KMS-11 (cell line): ENCODE measurements at regions not wholly inside any gene's neighbourhood (a gene's known extent, or its start where the extent isn't known, plus 50 kb on each side); places are given as distances from the start of the nearest gene placed in this dataset.

Experiments
- H2AFZ ChIP-seq: fragments of 200-600 bp; sonication (generic); 2 replicates; pipeline ENCODE4 v1.6.1; 2016; ENCODE audit warnings: antibody characterized with exemption, mixed run types, low read depth
- H3K27ac ChIP-seq: fragments of 200-600 bp; sonication (generic); 2 replicates; pipeline ENCODE4 v1.6.1; 2016; ENCODE audit warnings: mild to moderate bottlenecking, mixed run types
- H3K27me3 ChIP-seq: fragments of 200-600 bp; sonication (generic); 2 replicates; pipeline ENCODE4 v1.6.1; 2017; ENCODE audit warnings: mild to moderate bottlenecking, low read depth, mixed run types, moderate library complexity; ENCODE audit not compliant: insufficient read depth
- H3K36me3 ChIP-seq: fragments of 200-600 bp; sonication (generic); 2 replicates; pipeline ENCODE4 v1.6.1; 2017; ENCODE audit warnings: mild to moderate bottlenecking, mixed run types; ENCODE audit not compliant: insufficient read depth
- H3K4me1 ChIP-seq: fragments of 200-600 bp; sonication (generic); 2 replicates; pipeline ENCODE4 v1.6.1; 2016; ENCODE audit warnings: mild to moderate bottlenecking, low read depth, mixed run types; ENCODE audit not compliant: poor library complexity, severe bottlenecking
- H3K4me2 ChIP-seq: fragments of 200-600 bp; sonication (generic); 2 replicates; pipeline ENCODE4 v1.7.0; 2016; ENCODE audit warnings: mild to moderate bottlenecking, mixed run types
- H3K4me3 ChIP-seq: fragments of 200-600 bp; sonication (generic); IDR thresholded peaks from 2 replicates; pipeline ENCODE4 v1.6.1; 2017; ENCODE audit warnings: low read depth, low read length, mixed read lengths; ENCODE audit not compliant: insufficient read depth
- H3K79me2 ChIP-seq: fragments of 200-600 bp; sonication (generic); 2 replicates; pipeline ENCODE4 v1.6.1; 2016; ENCODE audit warnings: low read depth, mixed run types; ENCODE audit not compliant: insufficient read depth
- H3K9ac ChIP-seq: fragments of 200-600 bp; sonication (generic); 2 replicates; pipeline ENCODE4 v1.6.1; 2016; ENCODE audit warnings: mild to moderate bottlenecking, mixed run types
- H4K20me1 ChIP-seq: fragments of 200-600 bp; sonication (generic); 2 replicates; pipeline ENCODE4 v1.6.1; 2016; ENCODE audit warnings: mild to moderate bottlenecking, mixed run types; ENCODE audit not compliant: insufficient read depth
- TF ChIP-seq, protein P1 (sequence below): fragments of 200-600 bp; sonication (generic); conservative IDR thresholded peaks from 2 replicates; pipeline ENCODE4 v1.6.1; 2017; ENCODE audit warnings: low read depth, mild to moderate bottlenecking, antibody characterized with exemption, low read length, moderate library complexity, mixed read lengths

DNA sequence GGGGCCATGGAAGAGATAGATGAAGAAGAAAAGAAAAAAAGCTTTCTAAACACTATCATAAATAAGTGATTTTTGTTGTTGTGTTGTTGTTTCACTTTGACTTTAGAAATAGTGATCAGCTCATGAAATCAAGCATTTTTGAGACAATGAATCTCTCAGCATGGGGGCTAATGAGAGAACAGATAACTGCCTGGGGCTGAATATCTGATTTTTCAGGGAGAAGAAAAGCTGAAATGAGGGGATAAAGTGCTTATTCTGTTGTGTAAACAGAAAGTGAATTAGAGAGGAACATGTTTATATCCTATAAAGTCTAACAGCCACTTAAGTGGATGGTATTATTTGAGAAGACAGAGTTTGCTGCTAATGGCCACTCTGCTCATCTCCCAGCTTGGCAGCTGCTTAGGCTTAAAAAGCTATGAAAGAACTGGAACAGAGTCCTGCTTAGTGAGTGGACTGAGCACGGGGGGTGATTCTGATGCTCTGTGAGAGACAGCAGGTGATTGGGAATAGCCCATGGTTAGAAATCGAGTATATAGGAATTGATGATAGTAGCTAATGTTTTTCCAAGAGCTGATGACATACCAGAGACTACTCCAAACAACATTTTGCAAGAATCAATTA is 646.1 kb upstream of the TMEM132C start:
- Histone ChIP-seq H3K27ac (no peak overlapping the region), H2AFZ (no peak overlapping the region), H3K4me3 (no peak overlapping the region), H3K79me2 (no peaks in the 10 kb centered on the region), H4K20me1 (no peaks in the 10 kb centered on the region), H3K36me3 (no peaks in the 10 kb centered on the region), H3K4me2 (no peak overlapping the region), H3K27me3 (no peaks in the 10 kb centered on the region), H3K9ac (no peak overlapping the region), H3K4me1 (no peaks in the 10 kb centered on the region)
- TF ChIP-seq, protein P1, sequence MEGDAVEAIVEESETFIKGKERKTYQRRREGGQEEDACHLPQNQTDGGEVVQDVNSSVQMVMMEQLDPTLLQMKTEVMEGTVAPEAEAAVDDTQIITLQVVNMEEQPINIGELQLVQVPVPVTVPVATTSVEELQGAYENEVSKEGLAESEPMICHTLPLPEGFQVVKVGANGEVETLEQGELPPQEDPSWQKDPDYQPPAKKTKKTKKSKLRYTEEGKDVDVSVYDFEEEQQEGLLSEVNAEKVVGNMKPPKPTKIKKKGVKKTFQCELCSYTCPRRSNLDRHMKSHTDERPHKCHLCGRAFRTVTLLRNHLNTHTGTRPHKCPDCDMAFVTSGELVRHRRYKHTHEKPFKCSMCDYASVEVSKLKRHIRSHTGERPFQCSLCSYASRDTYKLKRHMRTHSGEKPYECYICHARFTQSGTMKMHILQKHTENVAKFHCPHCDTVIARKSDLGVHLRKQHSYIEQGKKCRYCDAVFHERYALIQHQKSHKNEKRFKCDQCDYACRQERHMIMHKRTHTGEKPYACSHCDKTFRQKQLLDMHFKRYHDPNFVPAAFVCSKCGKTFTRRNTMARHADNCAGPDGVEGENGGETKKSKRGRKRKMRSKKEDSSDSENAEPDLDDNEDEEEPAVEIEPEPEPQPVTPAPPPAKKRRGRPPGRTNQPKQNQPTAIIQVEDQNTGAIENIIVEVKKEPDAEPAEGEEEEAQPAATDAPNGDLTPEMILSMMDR = no peak

- Histone ChIP-seq H3K9ac (no peak overlapping the region), H4K20me1 (no peaks in the 10 kb centered on the region), H3K4me1 (no peaks in the 10 kb centered on the region), H3K36me3 (no peaks in the 10 kb centered on the region), H3K27me3 (no peaks in the 10 kb centered on the region), H3K79me2 (no peaks in the 10 kb centered on the region), H3K4me3 (no peak overlapping the region), H3K27ac (no peak overlapping the region), H3K4me2 (no peak overlapping the region), H2AFZ (no peak overlapping the region)
- TF ChIP-seq, protein P1 = no peak
These were observed 645.6 kb upstream of the TMEM132C start for GRCh38 chr12:127621366-127621765.

DNA sequence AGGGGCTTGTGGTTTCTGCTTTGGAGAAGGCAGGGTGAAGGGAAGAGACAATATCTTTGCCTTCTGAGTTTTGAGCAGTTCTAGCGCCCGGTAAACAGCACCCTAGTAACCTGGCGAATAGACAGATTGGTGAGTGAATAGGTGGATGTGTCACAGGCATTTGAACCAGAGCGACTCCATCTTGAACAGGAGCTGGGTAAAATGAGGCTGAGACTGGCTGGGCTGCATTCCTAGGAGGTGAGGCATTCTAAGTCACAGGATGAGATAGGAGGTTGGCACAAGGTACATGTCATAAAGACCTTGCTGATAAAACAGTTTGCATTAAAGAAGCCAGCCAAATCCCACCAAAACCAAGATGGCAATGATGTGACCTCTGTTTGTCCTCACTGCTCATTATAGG is 643.6 kb upstream of the TMEM132C start:
- Histone ChIP-seq H4K20me1 (no peaks in the 10 kb centered on the region), H3K4me2 (no peak overlapping the region), H3K4me1 (no peaks in the 10 kb centered on the region), H3K27me3 (no peaks in the 10 kb centered on the region), H2AFZ (no peak overlapping the region), H3K9ac (no peak overlapping the region), H3K79me2 (no peaks in the 10 kb centered on the region), H3K4me3 (no peak overlapping the region), H3K36me3 (no peaks in the 10 kb centered on the region), H3K27ac (no peak overlapping the region)
- TF ChIP-seq, protein P1 = no peak

DNA sequence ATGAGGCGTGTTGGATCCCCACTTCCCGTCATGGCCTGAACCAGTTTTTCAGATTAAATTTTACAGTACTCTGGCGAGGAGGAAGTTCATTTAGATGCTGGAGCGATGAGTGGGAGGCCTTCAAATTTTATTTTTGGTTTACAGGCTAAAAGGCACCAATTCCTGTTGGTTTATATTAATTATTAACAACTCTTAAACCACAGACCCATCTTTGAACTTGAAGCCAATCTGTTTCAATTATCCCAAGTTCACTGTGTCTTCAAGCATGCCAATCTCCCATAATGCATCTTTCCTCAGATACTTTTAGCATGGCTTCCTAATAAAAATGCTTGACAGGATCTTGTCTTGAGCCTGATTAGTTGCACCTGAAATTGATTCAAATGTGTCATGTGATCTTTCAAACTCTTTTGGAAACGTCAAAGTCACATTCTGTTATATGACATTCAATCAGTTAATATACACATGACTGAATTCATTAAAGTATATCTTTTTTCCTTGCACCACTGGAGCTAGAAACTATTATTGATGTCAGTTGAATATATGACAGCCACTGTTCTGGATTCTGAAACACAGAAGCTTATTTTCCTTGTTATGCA is 641.7 kb upstream of the TMEM132C start:
- no peaks in the 10 kb centered on the region for H3K4me1 ChIP-seq
- H3K79me2 ChIP-seq = no peaks in the 10 kb centered on the region
- H2AFZ ChIP-seq = no peak overlapping the region
- H3K36me3 ChIP-seq = no peaks in the 10 kb centered on the region
- no peaks in the 10 kb centered on the region for H3K27me3 ChIP-seq
- no peak overlapping the region for H3K4me3 ChIP-seq
- H4K20me1 ChIP-seq = no peaks in the 10 kb centered on the region
- TF ChIP-seq, protein P1 = no peak
- no peak overlapping the region for H3K27ac ChIP-seq
- H3K4me2 ChIP-seq = no peak overlapping the region
- no peak overlapping the region for H3K9ac ChIP-seq
